ENCODE measurements at regions not wholly inside any gene's neighbourhood (a gene's known extent, or its start where the extent isn't known, plus 50 kb on each side); places are given as distances from the start of the nearest gene placed in this dataset.

GRCh38 chr9:38158628-38159027, 89.6 kb upstream of the SHB start (continued):
- TF ChIP-seq NR2C2 (CRISPR knock-in tag; IDR thresholded peaks at IDR 0.05) (no peak), ATF2 (CRISPR knock-in tag; IDR thresholded peaks at IDR 0.05; ENCODE audit: borderline replicate concordance, low read depth) (no peak)

- no peak for DNase-seq (ENCODE audit: low spot score)
- no peak for ATAC-seq
- CTCF ChIA-PET = interaction anchor here (1.4 to 2.6 kb wide), 2 partner anchors 70 to 244 kb away, joined by 3 to 10 read pairs; no protein-coding TSS in a partner anchor
- no peak for TF ChIP-seq GABPB1 (CRISPR knock-in tag; IDR thresholded peaks at IDR 0.05)
- TF ChIP-seq ZNF423 (CRISPR knock-in tag; IDR thresholded peaks at IDR 0.05) = no peak
- TF ChIP-seq AR (CRISPR knock-in tag; IDR thresholded peaks at IDR 0.05) = no peak
- no peak for TF ChIP-seq ATF6 (CRISPR knock-in tag; IDR thresholded peaks at IDR 0.05)
- TF ChIP-seq MLX (CRISPR knock-in tag; IDR thresholded peaks at IDR 0.05) = no peak
- TF ChIP-seq IRF1 (CRISPR knock-in tag; IDR thresholded peaks at IDR 0.05) = no peak
- TF ChIP-seq FOXP4 (CRISPR knock-in tag; IDR thresholded peaks at IDR 0.05) = no peak
- no peak for TF ChIP-seq E2F5 (CRISPR knock-in tag; IDR thresholded peaks at IDR 0.05)
- TF ChIP-seq KAT7 (CRISPR knock-in tag; IDR thresholded peaks at IDR 0.05; ENCODE audit: borderline replicate concordance) = no peak
- no peak for TF ChIP-seq PRDM15 (CRISPR knock-in tag; IDR thresholded peaks at IDR 0.05)
- Mint-ChIP-seq H3K4me1 (no peaks in the 10 kb centered on the region), H3K27ac (no peak overlapping the region; the same call in 1 of the 2 replicates), H3K9me3 (no peaks in the 10 kb centered on the region), H3K27me3 (ENCODE audit: low read depth) (peaks cover 4% of the 10 kb centered on the region), H3K4me3 (no peak overlapping the region), H3K36me3 (no peaks in the 10 kb centered on the region)
- POLR2A ChIA-PET = no interaction called here
These were observed 88.7 kb upstream of the SHB start for GRCh38 chr9:38157711-38158110.

Data from WTC11 (cell line).